ENCODE measurements at regions not wholly inside any gene's neighbourhood (a gene's known extent, or its start where the extent isn't known, plus 50 kb on each side); places are given as distances from the start of the nearest gene placed in this dataset.

DNA sequence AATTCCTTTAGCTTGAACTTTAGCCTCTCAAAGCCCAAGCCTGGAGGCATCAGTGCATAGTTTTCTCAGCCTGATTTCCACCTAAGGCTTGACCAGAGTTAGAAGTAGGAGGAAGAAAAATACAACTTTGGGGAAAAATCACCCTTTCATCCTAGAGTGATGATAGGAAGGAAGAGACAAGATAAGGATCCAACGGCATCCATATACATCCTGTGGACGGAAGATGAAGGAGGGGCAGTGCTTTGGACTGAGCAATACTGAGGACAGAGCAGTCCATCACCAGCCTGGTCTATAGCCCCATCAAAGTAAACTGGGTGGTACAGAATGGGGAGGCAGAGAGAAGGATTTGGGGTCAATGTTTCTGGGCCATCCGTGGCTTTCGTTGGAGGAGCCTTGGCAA, 247.9 kb downstream of the FAM76B start:
- TF ChIP-seq, protein P1, sequence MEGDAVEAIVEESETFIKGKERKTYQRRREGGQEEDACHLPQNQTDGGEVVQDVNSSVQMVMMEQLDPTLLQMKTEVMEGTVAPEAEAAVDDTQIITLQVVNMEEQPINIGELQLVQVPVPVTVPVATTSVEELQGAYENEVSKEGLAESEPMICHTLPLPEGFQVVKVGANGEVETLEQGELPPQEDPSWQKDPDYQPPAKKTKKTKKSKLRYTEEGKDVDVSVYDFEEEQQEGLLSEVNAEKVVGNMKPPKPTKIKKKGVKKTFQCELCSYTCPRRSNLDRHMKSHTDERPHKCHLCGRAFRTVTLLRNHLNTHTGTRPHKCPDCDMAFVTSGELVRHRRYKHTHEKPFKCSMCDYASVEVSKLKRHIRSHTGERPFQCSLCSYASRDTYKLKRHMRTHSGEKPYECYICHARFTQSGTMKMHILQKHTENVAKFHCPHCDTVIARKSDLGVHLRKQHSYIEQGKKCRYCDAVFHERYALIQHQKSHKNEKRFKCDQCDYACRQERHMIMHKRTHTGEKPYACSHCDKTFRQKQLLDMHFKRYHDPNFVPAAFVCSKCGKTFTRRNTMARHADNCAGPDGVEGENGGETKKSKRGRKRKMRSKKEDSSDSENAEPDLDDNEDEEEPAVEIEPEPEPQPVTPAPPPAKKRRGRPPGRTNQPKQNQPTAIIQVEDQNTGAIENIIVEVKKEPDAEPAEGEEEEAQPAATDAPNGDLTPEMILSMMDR (conservative IDR thresholded peaks at IDR 0.05; ENCODE audit: low read depth, low read length) = no peak

DNA sequence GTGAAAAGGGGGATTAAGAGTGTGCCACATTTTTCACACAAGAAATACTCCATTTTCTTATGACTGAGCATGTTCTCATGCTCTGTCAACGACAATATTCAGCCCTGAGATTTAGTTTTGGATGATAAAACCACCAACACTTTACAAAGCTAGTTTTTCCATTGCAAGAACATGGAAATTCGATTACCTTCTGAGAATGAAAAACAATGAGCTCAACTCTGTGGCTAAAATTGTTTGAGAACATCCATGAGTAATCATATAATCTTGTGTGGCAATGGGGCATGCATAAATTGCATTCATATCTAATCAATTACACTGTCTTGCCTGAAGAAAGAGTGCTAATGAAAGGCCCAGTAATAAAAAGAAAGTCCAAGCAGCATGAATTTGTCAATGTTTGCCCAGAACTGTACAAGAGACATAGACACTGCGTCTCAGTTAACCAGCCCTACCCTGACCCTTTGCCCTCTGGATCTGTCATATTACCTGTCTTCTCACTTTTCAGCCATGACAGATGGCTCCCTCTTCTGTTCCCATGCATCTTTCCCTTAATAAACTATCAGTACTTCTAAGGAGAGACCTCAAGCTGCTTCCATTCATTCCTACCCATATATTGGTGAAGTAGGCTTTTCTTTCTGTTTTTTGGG, 253.4 kb downstream of the FAM76B start:
- no peak overlapping the region for H2AFZ ChIP-seq (ENCODE audit: low read depth)
- H3K4me1 ChIP-seq (ENCODE audit: low read depth, poor library complexity, severe bottlenecking) = no peaks in the 10 kb centered on the region
- H3K9ac ChIP-seq = no peak overlapping the region
- no peaks in the 10 kb centered on the region for H4K20me1 ChIP-seq (ENCODE audit: insufficient read depth)
- no peaks in the 10 kb centered on the region for H3K36me3 ChIP-seq (ENCODE audit: insufficient read depth)
- H3K27me3 ChIP-seq (ENCODE audit: insufficient read depth, low read depth) = no peaks in the 10 kb centered on the region
- TF ChIP-seq, protein P1 (conservative IDR thresholded peaks at IDR 0.05; ENCODE audit: low read depth, low read length) = no peak
- H3K4me3 ChIP-seq (IDR thresholded peaks at IDR 0.05; ENCODE audit: insufficient read depth, low read depth, low read length) = no peak overlapping the region
- H3K4me2 ChIP-seq = no peak overlapping the region
- no peak overlapping the region for H3K27ac ChIP-seq
- H3K79me2 ChIP-seq (ENCODE audit: insufficient read depth, low read depth) = no peaks in the 10 kb centered on the region

More for the DNA sequence above, 247.9 kb downstream of the FAM76B start:
- Histone ChIP-seq H3K4me1 (ENCODE audit: low read depth, poor library complexity, severe bottlenecking) (no peaks in the 10 kb centered on the region), H3K27ac (no peak overlapping the region), H3K4me3 (IDR thresholded peaks at IDR 0.05; ENCODE audit: insufficient read depth, low read depth, low read length) (no peak overlapping the region), H4K20me1 (ENCODE audit: insufficient read depth) (no peaks in the 10 kb centered on the region), H3K4me2 (no peak overlapping the region), H3K27me3 (ENCODE audit: insufficient read depth, low read depth) (no peaks in the 10 kb centered on the region), H3K79me2 (ENCODE audit: insufficient read depth, low read depth) (no peaks in the 10 kb centered on the region), H3K36me3 (ENCODE audit: insufficient read depth) (no peaks in the 10 kb centered on the region), H2AFZ (ENCODE audit: low read depth) (no peak overlapping the region), H3K9ac (no peak overlapping the region)

DNA sequence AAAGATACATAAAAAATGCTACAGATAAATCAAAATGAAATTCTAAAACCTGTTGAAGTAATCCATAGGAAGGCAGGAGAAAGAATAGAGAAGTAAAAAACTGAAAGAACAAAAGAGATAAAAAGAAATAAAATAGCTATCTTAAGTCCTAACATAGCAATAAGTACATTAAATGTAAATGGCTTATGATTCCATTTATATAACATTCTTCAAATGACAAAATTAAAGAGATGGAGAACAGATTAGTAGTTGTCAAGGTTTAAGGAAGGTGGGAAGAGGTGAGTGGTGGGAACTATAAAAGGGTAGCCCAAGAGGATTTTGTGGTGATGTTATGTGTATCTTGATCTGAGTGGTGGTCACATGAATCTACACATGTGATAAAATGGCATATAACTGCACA, 254.8 kb downstream of the FAM76B start:
- H3K27me3 ChIP-seq (ENCODE audit: insufficient read depth, low read depth) = no peaks in the 10 kb centered on the region

DNA sequence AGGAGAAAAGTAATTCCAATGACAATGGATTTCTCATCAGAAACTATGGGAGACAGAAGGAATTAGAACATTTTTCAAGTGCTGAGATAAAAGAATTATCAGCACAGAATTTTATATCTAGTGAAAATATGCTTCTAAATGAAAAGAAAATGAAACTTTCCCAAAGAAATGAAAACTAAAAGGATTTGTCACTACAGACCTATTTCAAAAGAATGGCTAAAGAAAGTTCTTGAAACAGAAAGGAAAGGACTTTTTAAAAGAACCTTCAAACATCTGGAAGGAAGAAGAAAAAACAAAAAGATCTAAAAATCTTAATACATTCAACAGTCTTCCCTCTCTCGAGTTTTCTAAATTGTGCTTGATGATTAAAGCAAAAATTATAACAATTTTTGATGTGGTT, 255.4 kb downstream of the FAM76B start:
- no peak overlapping the region for H3K27ac ChIP-seq
- no peak overlapping the region for H3K4me3 ChIP-seq (IDR thresholded peaks at IDR 0.05; ENCODE audit: insufficient read depth, low read depth, low read length)
- H4K20me1 ChIP-seq (ENCODE audit: insufficient read depth) = no peaks in the 10 kb centered on the region
- no peak overlapping the region for H3K4me2 ChIP-seq
- no peak overlapping the region for H3K9ac ChIP-seq
- H3K79me2 ChIP-seq (ENCODE audit: insufficient read depth, low read depth) = no peaks in the 10 kb centered on the region
- no peaks in the 10 kb centered on the region for H3K4me1 ChIP-seq (ENCODE audit: low read depth, poor library complexity, severe bottlenecking)
- H2AFZ ChIP-seq (ENCODE audit: low read depth) = no peak overlapping the region
- TF ChIP-seq, protein P1 (conservative IDR thresholded peaks at IDR 0.05; ENCODE audit: low read depth, low read length) = no peak
- no peaks in the 10 kb centered on the region for H3K36me3 ChIP-seq (ENCODE audit: insufficient read depth)
- no peaks in the 10 kb centered on the region for H3K27me3 ChIP-seq (ENCODE audit: insufficient read depth, low read depth)

More for the DNA sequence above, 254.8 kb downstream of the FAM76B start:
- no peak overlapping the region for H3K4me3 ChIP-seq (IDR thresholded peaks at IDR 0.05; ENCODE audit: insufficient read depth, low read depth, low read length)
- TF ChIP-seq, protein P1 (conservative IDR thresholded peaks at IDR 0.05; ENCODE audit: low read depth, low read length) = no peak
- H3K4me2 ChIP-seq = no peak overlapping the region
- no peak overlapping the region for H3K9ac ChIP-seq
- no peak overlapping the region for H3K27ac ChIP-seq
- no peaks in the 10 kb centered on the region for H3K4me1 ChIP-seq (ENCODE audit: low read depth, poor library complexity, severe bottlenecking)
- H3K79me2 ChIP-seq (ENCODE audit: insufficient read depth, low read depth) = no peaks in the 10 kb centered on the region
- H2AFZ ChIP-seq (ENCODE audit: low read depth) = no peak overlapping the region
- H3K36me3 ChIP-seq (ENCODE audit: insufficient read depth) = no peaks in the 10 kb centered on the region
- no peaks in the 10 kb centered on the region for H4K20me1 ChIP-seq (ENCODE audit: insufficient read depth)
